HCT116 (cell line): ENCODE measurements at regions not wholly inside any gene's neighbourhood (a gene's known extent, or its start where the extent isn't known, plus 50 kb on each side); places are given as distances from the start of the nearest gene placed in this dataset.

Source experiments
- ATAC-seq: fragments of 200-7000 bp; cut with Tn5 transposase; 2 replicates; pipeline ENCODE4 v1.9.1; 2020; ENCODE audit warnings: mild to moderate bottlenecking, moderate library complexity
- BruUV-seq: library from RNA; stranded (reverse); fragments of 400-500 nt; replicated peaks from 2 replicates; lab custom pipeline; 2021; lab: Mats Ljungman, UMichigan
- CTCF ChIA-PET: fragments of 300-600 bp; sonication (Branson Sonifier 250); formaldehyde crosslinking; loops from one replicate; lab custom pipeline; 2021; ENCODE audit warnings: antibody characterized with exemption; lab: Charles Lee
- POLR2A ChIA-PET: fragments of 300-600, 350-600 bp; sonication (Branson Sonifier 250); formaldehyde crosslinking; loops from one replicate; lab custom pipeline; 2021; ENCODE audit warnings: antibody characterized with exemption; lab: Charles Lee
- RAD21 ChIA-PET, 2 experiments: fragments of 300-600 bp; sonication (Branson Sonifier 250); formaldehyde crosslinking; loops; one replicate each; lab custom pipeline; 2023; ENCODE audit warnings: low total read pairs in 2 of 2; ENCODE audit not compliant: uncharacterized antibody in 2 of 2, unreplicated experiment in 2 of 2, low non-redundant PET in 1 of 2; lab: Charles Lee
- DNase-seq: peaks from one replicate; pipeline ENCODE4 v3.0.0-alpha.2; 2010; ENCODE audit warnings: low read depth, low spot score
- H2AFZ ChIP-seq: fragments of 200-600 bp; shearing (Covaris generic), sonication (generic); 2 replicates; pipeline ENCODE4 v1.6.1; 2017; ENCODE audit warnings: low read depth, mixed run types, mixed read lengths, antibody characterized with exemption, low read length; ENCODE audit not compliant: poor library complexity, severe bottlenecking
- H3K27ac ChIP-seq: 2 replicates; pipeline ENCODE4 v1.5.1; 2012; ENCODE audit warnings: low read depth, low read length
- H3K27me3 ChIP-seq: fragments of 200-600 bp; sonication (generic); 2 replicates; pipeline ENCODE4 v1.6.1; 2016; ENCODE audit warnings: mixed run types, low read length, mixed read lengths; ENCODE audit not compliant: insufficient read depth
- H3K36me3 ChIP-seq, 2 experiments: fragments of 200-500 bp in 1 of 2; fragments of 200-600 bp in 1 of 2; sonication (Bioruptor generic) in 1 of 2; sonication (generic) in 1 of 2; 2 replicates each; pipeline versions ENCODE4 v1.5.1 to v1.6.1; 2014 to 2016; ENCODE audit warnings: low read length in 2 of 2, inconsistent platforms in 1 of 2, mixed read lengths in 1 of 2, mixed run types in 1 of 2; ENCODE audit not compliant: insufficient read depth in 2 of 2, control insufficient read depth in 1 of 2
- H3K4me1 ChIP-seq, 2 experiments: fragments of 200-600 bp in 1 of 2; sonication (generic) in 1 of 2; 2 replicates each; pipeline versions ENCODE4 v1.5.1 to v1.6.1; 2012 to 2017; ENCODE audit warnings: low read length in 2 of 2, inconsistent platforms in 1 of 2, mild to moderate bottlenecking in 1 of 2, mixed read lengths in 1 of 2, mixed run types in 1 of 2, moderate library complexity in 1 of 2; ENCODE audit not compliant: insufficient read depth in 2 of 2, control insufficient read depth in 1 of 2
- H3K4me2 ChIP-seq: fragments of 200-600 bp; sonication (generic); 2 replicates; pipeline ENCODE4 v1.6.1; 2017; ENCODE audit warnings: mixed run types, low read length, mixed read lengths
- H3K4me3 ChIP-seq, 2 experiments: fragments of 200-600 bp in 1 of 2; sonication (generic) in 1 of 2; replicated peaks in 1 of 2; 2 replicates each; pipeline ENCODE4 v1.5.1; 2011 to 2016; ENCODE audit warnings: low read length in 2 of 2, control low read depth in 1 of 2, low read depth in 1 of 2, mild to moderate bottlenecking in 1 of 2, mixed read lengths in 1 of 2, mixed run types in 1 of 2
- H3K79me2 ChIP-seq: fragments of 200-600 bp; sonication (generic); 2 replicates; pipeline ENCODE4 v1.6.1; 2017; ENCODE audit warnings: mild to moderate bottlenecking, mixed run types, low read length, moderate library complexity, mixed read lengths; ENCODE audit not compliant: insufficient read depth
- H3K9ac ChIP-seq: fragments of 200-600 bp; sonication (generic); 2 replicates; pipeline ENCODE4 v1.6.1; 2016; ENCODE audit warnings: low read length, mixed read lengths
- H3K9me2 ChIP-seq: fragments of 200-600 bp; sonication (generic), shearing (Covaris generic); 2 replicates; pipeline ENCODE4 v1.6.1; 2017; ENCODE audit warnings: mixed run types, mild to moderate bottlenecking, moderate library complexity; ENCODE audit not compliant: insufficient read depth
- H3K9me3 ChIP-seq, 2 experiments: fragments of 200-500 bp in 1 of 2; fragments of 200-600 bp in 1 of 2; sonication (Bioruptor generic) in 1 of 2; sonication (generic) in 1 of 2; 2 replicates each; pipeline ENCODE4 v1.6.1; 2014 to 2017; ENCODE audit warnings: low read length in 2 of 2, mixed read lengths in 2 of 2, inconsistent platforms in 1 of 2, low read depth in 1 of 2, mild to moderate bottlenecking in 1 of 2, mixed run types in 1 of 2, moderate library complexity in 1 of 2; ENCODE audit not compliant: control insufficient read depth in 1 of 2, insufficient read depth in 1 of 2
- H4K20me1 ChIP-seq: fragments of 200-600 bp; sonication (generic), shearing (Covaris generic); 2 replicates; pipeline ENCODE4 v1.6.1; 2017; ENCODE audit warnings: mixed run types, mild to moderate bottlenecking, moderate library complexity; ENCODE audit not compliant: insufficient read depth
- EGR1 ChIP-seq: IDR thresholded peaks from 2 replicates; pipeline ENCODE4 v1.6.1; 2012; ENCODE audit warnings: low read depth
- EZH2phosphoT487 ChIP-seq: fragments of 200-600 bp; IDR thresholded peaks from 2 replicates; pipeline ENCODE4 v1.6.1; 2018; ENCODE audit warnings: antibody characterized with exemption, borderline replicate concordance
- RAD21 ChIP-seq: IDR thresholded peaks from 2 replicates; pipeline ENCODE4 v1.6.1; 2012; ENCODE audit warnings: low read depth, mild to moderate bottlenecking
- SRF ChIP-seq: IDR thresholded peaks from 2 replicates; pipeline ENCODE4 v1.6.1; 2012; ENCODE audit warnings: low read depth
- intact Hi-C: fragments of 100-400 bp; cut with micrococcal nuclease; formaldehyde crosslinking; loops from 2 replicates; pipeline ENCODE4 v1.10.0; 2022
- TF ChIP-seq, protein P1 (sequence below): IDR thresholded peaks from 2 replicates; pipeline ENCODE4 v1.6.1; 2012; ENCODE audit warnings: low read depth

DNA sequence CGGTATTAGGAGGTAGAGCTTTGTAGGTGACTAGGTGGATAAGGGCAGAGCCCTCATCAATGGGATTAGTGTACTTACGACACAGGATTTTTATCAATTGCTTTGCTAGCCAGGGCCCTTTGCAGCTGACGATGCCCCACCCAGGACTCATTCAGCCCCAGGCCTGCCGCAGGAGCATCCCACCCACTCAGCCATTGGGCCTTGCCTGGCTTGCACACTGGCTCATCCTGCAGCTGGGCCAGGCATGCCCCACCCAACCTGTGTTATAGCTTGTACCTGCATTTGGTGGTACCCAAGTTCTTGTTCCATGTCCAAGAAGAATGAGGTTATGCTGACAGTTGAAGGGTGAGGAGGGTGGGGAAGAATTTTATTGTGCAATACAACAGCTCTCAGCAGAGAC is 317.5 kb downstream of the PPARGC1A start:
- no peak for ATAC-seq
- TF ChIP-seq EGR1, result no peak
- TF ChIP-seq, protein P1, sequence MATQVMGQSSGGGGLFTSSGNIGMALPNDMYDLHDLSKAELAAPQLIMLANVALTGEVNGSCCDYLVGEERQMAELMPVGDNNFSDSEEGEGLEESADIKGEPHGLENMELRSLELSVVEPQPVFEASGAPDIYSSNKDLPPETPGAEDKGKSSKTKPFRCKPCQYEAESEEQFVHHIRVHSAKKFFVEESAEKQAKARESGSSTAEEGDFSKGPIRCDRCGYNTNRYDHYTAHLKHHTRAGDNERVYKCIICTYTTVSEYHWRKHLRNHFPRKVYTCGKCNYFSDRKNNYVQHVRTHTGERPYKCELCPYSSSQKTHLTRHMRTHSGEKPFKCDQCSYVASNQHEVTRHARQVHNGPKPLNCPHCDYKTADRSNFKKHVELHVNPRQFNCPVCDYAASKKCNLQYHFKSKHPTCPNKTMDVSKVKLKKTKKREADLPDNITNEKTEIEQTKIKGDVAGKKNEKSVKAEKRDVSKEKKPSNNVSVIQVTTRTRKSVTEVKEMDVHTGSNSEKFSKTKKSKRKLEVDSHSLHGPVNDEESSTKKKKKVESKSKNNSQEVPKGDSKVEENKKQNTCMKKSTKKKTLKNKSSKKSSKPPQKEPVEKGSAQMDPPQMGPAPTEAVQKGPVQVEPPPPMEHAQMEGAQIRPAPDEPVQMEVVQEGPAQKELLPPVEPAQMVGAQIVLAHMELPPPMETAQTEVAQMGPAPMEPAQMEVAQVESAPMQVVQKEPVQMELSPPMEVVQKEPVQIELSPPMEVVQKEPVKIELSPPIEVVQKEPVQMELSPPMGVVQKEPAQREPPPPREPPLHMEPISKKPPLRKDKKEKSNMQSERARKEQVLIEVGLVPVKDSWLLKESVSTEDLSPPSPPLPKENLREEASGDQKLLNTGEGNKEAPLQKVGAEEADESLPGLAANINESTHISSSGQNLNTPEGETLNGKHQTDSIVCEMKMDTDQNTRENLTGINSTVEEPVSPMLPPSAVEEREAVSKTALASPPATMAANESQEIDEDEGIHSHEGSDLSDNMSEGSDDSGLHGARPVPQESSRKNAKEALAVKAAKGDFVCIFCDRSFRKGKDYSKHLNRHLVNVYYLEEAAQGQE, result no peak
- TF ChIP-seq, all 23 proteins: peak for 0
- BruUV-seq, result no TSS peak
- Histone ChIP-seq H3K36me3 (no peaks in the 10 kb centered on the region), H3K9ac (no peak overlapping the region), H3K27ac (no peak overlapping the region), H2AFZ (no peak overlapping the region), H3K4me2 (no peak overlapping the region), H3K79me2 (no peaks in the 10 kb centered on the region), H3K9me2 (no peaks in the 10 kb centered on the region), H3K4me3 (no peak overlapping the region), H3K4me1 (no peaks in the 10 kb centered on the region), H3K9me3 (peaks cover 7 to 19% of the 10 kb centered on the region in 2 experiments; a peak in 2 of 4 replicates), H3K27me3 (no peaks in the 10 kb centered on the region), H4K20me1 (no peaks in the 10 kb centered on the region)
- intact Hi-C loops, result no loop called here
- CTCF ChIA-PET, result no interaction called here
- RAD21 ChIA-PET, result no interaction called here
- POLR2A ChIA-PET, result no interaction called here
- no peak for DNase-seq

DNA sequence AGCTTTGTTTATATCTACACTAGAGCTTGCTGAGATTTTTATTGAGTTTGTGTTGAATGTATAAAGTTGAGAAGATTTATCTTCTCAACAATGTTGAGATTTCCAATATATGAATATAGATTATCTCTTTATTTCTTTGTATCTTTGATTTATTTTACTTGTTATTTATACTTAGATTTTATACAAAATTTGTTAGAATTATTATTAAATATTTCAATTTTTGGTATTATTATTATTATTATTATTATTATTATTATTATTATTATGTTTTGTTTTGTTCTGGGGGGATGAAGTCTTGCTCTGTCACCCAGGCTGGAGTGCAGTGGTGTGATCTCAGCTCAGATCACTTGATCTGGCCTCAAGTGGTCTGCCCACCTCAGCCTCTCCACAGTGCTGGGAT is 322.5 kb downstream of the PPARGC1A start:
- no peaks in the 10 kb centered on the region for H3K4me1 ChIP-seq
- no peak overlapping the region for H3K9ac ChIP-seq
- H3K4me3 ChIP-seq, result no peak overlapping the region
- TF ChIP-seq RAD21 (no peak), EZH2phosphoT487 (no peak), SRF (no peak)
- TF ChIP-seq, protein P1, result no peak
- no peak for ATAC-seq
- intact Hi-C loops, result no loop called here
- ChIA-PET POLR2A (no interaction called here), CTCF (no interaction called here), RAD21 (no interaction called here)
- no peaks in the 10 kb centered on the region for H4K20me1 ChIP-seq
- H3K36me3 ChIP-seq, result no peaks in the 10 kb centered on the region
- no peak overlapping the region for H2AFZ ChIP-seq
- H3K4me2 ChIP-seq, result no peak overlapping the region
- DNase-seq, result no peak
- no peaks in the 10 kb centered on the region for H3K9me2 ChIP-seq
- no TSS peak for BruUV-seq
- no peaks in the 10 kb centered on the region for H3K79me2 ChIP-seq
- H3K27ac ChIP-seq, result no peak overlapping the region
- no peaks in the 10 kb centered on the region for H3K27me3 ChIP-seq
- H3K9me3 ChIP-seq, result peaks cover 10 to 16% of the 10 kb centered on the region in 2 experiments; a peak in 2 of 4 replicates
